Astrocyte of the hippocampus (primary cell): ENCODE measurements at regions not wholly inside any gene's neighbourhood (a gene's known extent, or its start where the extent isn't known, plus 50 kb on each side); places are given as distances from the start of the nearest gene placed in this dataset.
A peak's percentile ranks its signal among the peaks of the same experiment; 100 is the strongest.

Source experiments
- DNase-seq: peaks from one replicate; pipeline ENCODE4 v3.0.0; 2011; ENCODE audit warnings: low read depth, low spot score

- DNase-seq = no peak
These were observed 51.3 kb upstream of the LRRN2 start for GRCh38 chr1:204736836-204737235.

- no peak for DNase-seq
These were observed 53.0 kb upstream of the LRRN2 start for GRCh38 chr1:204738506-204738905.

- DNase-seq = no peak
These were observed 54.8 kb upstream of the LRRN2 start for GRCh38 chr1:204740354-204740753.

DNA sequence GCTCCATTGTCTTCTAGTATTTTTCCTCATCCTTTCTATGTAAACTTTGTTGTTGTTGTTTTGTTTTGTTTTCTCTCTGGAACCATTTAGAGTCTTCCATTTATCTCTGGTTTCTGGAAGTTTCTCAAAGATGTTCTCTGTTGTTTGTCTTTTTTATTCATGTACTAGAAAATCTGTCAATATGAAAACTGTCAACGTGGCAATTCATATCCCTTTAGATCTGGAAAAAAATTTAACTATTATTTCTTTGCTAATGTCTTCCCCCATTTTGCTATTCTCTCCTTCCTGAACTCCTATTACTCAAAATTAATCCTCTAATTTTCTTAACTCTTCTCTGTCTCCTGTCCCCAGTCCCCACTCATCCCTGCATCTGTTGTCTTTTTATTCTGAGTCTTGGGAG, 55.9 kb upstream of the LRRN2 start:
- no peak for DNase-seq

DNA sequence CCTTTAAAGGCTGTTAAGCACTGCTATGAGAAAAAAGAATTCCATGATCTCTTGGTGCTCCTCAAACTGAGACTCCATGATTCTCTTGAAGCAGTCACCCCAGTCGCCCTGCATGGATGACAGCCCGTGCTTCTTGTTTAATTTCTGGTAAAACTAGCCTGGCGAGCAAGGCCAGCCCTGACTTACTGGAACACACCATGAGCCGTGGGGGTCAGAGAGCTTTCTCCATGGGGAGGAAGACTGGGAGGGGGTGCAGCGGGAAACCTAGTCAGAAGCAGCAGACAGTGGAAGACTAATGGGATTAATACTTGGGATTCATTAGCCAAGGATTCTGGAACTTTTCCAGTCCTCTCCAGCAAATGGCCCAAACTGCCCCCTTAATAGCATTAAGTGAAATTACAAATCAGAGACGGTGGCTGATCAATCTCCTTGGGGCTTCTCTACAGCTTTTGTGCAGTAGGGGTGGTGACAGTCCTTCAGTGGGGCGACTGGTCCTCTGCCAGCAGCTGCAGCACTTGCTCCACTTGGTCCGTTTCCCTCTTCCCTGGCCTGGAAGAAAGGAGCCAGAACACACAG, 57.2 kb upstream of the LRRN2 start:
- DNase-seq = no peak

DNA sequence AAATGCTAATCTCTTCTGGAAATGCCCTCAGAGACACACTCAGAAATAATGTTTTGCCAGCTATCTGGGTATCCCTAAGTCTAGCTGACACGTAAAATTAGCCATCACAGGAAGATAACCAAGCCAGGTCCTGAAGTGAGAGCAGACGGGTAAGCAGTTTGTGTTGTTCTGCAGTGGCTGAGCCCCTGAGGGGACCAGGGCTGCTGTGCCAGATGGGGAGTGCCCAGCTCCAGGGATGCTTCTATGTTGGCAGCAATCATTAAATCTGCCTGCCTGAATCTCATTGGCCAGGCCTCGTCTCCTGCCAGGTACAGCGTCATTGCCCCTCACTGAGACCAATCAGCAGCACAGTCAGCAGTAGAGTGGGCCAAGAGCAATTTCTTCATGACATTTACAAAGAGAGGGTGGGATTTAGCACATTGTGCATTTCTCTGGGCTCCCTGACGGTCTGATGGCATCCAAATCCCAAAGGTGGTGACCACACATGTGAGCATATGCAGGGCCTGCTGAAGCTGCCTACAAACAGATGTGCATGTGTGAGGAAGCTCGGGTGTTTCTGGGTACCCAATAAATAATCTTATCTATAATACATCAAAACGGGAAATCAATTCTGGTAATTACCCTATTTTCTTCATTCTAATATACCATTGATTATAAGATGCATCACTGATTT, 58.7 kb upstream of the LRRN2 start:
- no peak for DNase-seq

DNA sequence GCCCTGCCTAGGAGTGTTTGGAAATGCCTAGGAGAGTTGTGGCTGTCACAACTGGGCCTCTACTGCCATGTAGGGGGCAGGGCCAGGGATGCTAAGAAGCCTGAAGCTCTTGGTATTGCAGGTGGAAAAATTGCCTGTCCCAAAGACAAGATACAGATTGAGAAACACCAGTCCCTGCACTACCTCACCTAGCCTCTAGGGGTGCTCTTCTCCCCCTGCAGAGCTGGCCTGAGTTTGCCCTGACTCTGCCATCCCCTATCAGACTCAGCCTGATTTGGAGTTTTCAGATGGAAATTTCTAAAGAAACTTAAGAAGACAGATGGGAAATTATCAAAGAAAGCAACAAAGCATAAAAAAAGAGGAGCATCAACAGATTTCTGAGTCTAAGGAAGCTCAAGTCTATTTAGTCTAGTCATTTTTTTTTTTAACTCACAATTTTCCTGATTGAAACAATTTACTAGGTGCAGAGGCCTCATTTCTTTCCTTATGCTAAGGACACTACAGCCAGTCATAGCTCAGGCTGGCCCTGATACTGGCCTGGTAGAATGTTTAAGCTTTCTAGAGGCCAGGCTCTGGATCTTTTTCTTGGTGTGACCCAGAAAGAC, 61.4 kb upstream of the LRRN2 start:
- DNase-seq = peak; percentile 41

DNA sequence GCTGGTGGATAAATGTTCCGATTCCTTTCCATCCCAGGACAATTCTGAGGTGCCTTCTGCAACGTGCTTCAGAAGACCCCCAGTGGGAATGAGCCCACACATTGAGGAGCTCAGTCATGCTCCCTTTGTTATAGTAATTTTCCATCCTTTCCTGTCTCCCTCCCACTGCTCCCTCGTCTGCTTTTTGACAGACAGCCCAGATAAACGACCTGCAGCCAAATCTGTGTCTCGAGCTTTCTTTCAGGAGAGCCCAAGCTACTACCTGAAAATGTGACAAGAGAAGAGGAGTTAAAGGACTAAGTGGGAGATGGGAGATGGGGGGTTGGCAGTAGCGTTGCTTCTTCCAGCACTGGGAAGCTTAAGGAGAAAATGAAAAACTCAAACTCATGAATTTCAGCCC, 65.9 kb upstream of the LRRN2 start:
- no peak for DNase-seq

DNA sequence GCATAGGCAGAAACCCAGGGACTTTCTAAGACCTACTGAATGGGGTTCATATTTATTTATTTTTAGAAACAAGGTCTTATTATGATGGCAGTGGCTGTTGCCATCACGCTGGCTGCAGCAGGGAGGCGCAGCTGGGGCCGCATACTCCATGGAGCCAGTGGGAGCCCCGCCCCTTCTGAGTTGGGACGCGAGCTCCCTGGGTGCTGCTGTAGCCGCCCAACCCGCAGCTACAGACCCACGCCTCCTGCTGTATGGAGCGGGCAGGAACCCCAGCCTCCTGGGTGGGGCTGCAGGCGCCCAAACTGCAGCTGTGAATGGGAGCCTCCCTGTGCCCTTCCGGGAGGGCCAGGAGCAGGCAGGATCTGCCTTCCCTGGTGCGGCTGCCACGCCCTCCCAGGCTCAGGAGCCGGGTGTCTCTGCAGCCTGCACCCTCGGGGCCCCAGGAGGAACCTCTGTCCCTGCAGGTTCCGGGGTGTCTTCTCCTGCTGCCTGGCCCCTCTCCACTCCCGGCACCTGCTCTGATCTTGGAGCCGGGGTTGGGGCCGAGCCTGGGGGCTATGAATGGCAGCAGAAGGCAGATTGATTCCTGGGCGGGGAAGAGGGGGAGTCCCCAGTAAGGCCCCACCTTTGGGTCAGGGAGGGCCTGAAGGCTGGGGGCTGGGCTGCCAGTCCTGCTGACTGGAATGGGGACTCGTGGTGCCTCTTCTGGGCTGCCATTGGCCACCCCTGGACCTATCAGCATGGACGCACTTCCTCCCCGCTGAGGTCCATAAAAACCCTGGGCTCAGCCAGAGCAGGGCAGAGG, 66.5 kb upstream of the LRRN2 start:
- no peak for DNase-seq

DNA sequence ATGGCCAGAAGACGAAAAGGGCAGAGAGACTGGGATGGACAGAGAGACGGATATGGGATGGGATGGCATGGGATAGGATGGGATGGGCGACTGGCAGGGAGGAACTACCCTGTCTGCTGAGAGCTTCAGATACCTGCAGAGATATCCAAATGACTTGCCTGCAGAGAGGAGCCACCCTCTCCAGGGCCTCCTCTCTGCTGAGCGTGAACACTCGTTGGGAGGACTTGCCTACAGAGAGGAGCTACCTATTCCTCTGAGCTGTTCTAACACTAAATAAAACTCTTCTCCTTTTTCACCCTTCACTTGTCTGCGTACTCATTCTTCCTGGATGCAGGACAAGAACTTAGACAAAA, 67.1 kb upstream of the LRRN2 start:
- DNase-seq = no peak

GRCh38 chr1:204754821-204755220, 69.3 kb upstream of the LRRN2 start:
- no peak for DNase-seq

- DNase-seq = no peak
These were observed 70.8 kb upstream of the LRRN2 start for GRCh38 chr1:204756349-204756748.

- no peak for DNase-seq
These were observed 71.3 kb upstream of the LRRN2 start for GRCh38 chr1:204756811-204757210.

DNA sequence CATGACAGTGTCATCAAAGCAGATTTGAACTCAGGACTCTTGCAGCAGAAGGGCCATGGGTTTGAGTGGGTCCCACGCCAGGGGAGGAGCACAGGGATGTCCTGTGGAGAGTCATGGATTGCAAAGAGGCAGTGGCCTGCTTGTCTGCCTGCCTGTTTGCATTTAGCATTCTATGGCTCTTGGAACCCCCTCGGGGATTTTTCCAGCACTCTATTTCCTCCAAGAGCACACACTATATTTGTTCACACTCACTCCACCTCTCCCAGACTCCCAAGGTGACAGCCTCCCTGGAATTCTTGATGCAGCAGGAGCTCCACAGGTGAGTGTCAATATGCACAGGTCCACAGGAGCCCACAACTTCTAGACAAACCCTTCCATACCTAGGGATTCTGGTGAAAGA, 73.1 kb upstream of the LRRN2 start:
- DNase-seq = no peak

GRCh38 chr1:204760350-204760749, 74.8 kb upstream of the LRRN2 start:
- DNase-seq = no peak

DNA sequence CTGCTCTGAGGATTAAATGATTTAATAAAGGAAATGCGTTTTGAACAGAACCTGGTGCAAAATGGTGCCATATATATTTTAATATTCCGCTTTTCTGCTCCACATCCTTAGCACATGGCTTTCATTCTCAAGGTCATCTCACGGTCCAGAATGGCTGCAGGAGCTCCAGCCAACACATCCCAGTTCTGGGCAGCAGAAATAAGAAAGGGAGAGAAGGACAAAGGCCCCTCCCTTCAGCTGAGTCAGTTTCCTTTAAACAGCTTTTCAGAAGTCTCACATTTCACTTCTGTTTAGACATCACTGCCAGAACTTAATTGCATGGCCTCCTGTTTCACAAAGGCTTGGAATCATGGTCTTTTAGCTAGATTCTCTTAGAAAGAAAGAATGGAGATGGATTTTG, 75.2 kb upstream of the LRRN2 start:
- no peak for DNase-seq

DNA sequence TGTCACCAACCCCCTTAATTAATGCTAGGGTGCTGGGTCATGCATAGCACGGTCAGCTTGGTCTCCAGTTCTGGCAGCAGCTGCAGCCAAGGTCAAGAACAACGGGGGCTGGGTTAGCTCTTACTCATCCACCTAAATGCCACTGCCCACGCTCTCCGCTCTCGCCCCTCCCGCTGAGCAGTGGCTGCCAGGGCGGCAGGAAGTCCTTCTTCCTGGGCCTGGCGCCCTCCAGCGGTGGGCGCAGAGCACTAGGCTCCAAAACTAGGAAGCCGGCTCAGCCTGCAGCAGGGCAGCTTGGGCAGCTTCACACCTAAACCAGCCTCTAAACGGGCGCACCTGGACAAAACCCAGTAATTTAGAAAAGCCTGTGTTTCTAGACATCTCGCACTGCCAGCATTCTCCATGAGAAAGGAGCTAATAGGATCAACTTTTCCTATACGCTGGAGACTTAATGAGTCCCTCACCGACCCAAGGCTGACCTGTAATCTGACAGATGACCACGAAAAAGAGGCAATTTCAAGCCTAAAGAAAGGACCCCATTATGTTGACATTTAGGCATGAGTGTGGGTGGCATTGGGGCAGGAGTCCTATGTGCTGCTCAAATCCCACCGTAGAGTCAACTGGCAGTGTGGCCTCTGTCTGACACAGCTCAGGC, 78.4 kb upstream of the LRRN2 start:
- peak; percentile 92 for DNase-seq

DNA sequence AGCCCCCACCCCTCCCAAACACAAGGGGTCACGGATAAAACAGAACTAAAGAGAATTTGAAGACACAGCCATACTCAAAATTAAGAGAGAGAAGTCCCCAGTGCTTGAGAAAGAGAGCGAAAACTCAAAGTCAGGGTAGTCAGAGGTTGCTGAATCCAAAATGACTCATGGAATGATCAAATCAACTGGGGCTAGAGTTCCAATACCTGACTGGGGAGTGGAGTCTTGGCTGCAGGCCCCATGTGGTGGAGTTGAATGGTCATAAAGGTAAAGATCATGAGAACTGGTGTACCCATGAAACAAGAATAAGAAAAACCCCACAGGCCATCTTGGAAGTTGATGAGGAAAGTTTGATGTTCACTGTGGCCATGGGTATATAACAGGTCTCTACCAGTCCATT, 84.5 kb upstream of the LRRN2 start:
- no peak for DNase-seq

DNA sequence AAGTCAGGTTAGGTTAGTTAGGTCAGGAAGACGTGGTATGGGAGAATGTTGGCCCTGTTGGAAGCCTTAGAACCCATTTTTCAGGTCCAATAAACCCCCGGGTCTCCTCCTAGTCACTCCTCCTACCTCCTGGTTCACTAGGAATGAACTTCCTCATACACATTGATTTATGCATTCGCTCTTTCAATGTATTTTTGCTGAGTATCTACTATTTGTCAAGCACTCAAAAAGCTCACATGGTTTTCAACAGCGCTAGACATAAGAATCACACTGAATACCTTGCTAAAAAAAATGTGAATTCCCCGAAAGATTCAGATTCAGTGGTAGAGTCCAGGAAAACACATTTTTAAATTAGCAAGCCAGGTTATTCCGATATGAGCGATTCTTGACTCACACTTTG, 85.8 kb upstream of the LRRN2 start:
- no peak for DNase-seq

GRCh38 chr1:204773246-204773645, 87.7 kb upstream of the LRRN2 start:
- no peak for DNase-seq

- no peak for DNase-seq
These were observed 90.0 kb upstream of the LRRN2 start for GRCh38 chr1:204775546-204775945.

DNA sequence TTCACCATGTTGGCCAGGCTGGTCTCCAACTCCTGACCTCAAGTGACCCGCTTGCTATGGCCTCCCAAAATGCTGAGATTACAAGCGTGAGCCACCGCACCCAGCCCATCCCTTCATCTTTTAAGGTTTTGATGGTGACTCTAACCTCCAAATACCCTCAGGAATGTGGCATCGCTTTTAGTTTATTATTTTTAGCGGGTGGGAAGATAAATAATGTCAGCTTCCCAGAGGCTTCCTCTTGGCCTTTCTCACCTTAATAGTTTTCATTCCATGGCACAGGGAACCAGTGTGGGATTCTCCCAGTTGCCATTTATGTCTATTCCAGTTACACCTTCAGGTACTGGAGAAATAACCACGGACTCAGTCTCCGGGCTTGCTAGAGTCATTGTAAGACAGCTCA, 92.1 kb upstream of the LRRN2 start:
- DNase-seq = no peak
